ENCODE measurements at regions not wholly inside any gene's neighbourhood (a gene's known extent, or its start where the extent isn't known, plus 50 kb on each side); places are given as distances from the start of the nearest gene placed in this dataset.

- no peaks in the 10 kb centered on the region for H3K36me3 ChIP-seq (ENCODE audit: insufficient read depth, low read length)
- no peaks in the 10 kb centered on the region for H4K20me1 ChIP-seq (ENCODE audit: insufficient read depth, low read length)
- H3K27ac ChIP-seq (ENCODE audit: low read depth, low read length, poor library complexity, severe bottlenecking): no peak overlapping the region
- no peak overlapping the region for H3K4me3 ChIP-seq (ENCODE audit: low read depth, low read length, poor library complexity, severe bottlenecking)
- H3K9ac ChIP-seq (ENCODE audit: low read length): no peak overlapping the region
- H3F3A ChIP-seq (ENCODE audit: insufficient read depth, low read length): no peaks in the 10 kb centered on the region
- no peaks in the 10 kb centered on the region for H3K4me1 ChIP-seq (ENCODE audit: insufficient read depth, low read length, severe bottlenecking)
- H3K4me2 ChIP-seq (ENCODE audit: low read length): no peak overlapping the region
- 0 out of 2 replicates have a peak, but pooled peaks cover 2% of the 10 kb centered on the region for H3K27me3 ChIP-seq (ENCODE audit: insufficient read depth, low read length)
- no peaks in the 10 kb centered on the region for H3K9me2 ChIP-seq (ENCODE audit: low read depth, low read length)
- H3K9me3 ChIP-seq (ENCODE audit: low read length): no peaks in the 10 kb centered on the region
- H2AFZ ChIP-seq (ENCODE audit: low read length): no peak overlapping the region
- no peaks in the 10 kb centered on the region for H3K79me2 ChIP-seq (ENCODE audit: insufficient read depth, low read length)
- TF ChIP-seq EZH2 (IDR thresholded peaks at IDR 0.05; ENCODE audit: borderline replicate concordance, low read length) (no peak), CTCF (IDR thresholded peaks at IDR 0.05; ENCODE audit: low read length) (no peak)
Observed at GRCh38 chr10:3438606-3439005, 266.0 kb upstream of the PITRM1 start.

GRCh38 chr10:3435671-3436070 lies 263.1 kb upstream of the PITRM1 start:
- Histone ChIP-seq H3K4me2 (ENCODE audit: low read length) (no peak overlapping the region), H4K20me1 (ENCODE audit: insufficient read depth, low read length) (no peaks in the 10 kb centered on the region), H3K9me3 (ENCODE audit: low read length) (no peaks in the 10 kb centered on the region), H3K4me1 (ENCODE audit: insufficient read depth, low read length, severe bottlenecking) (no peaks in the 10 kb centered on the region), H3K27me3 (ENCODE audit: insufficient read depth, low read length) (0 out of 2 replicates have a peak, but pooled peaks cover 2% of the 10 kb centered on the region), H3K4me3 (ENCODE audit: low read depth, low read length, poor library complexity, severe bottlenecking) (no peak overlapping the region), H3K9ac (ENCODE audit: low read length) (no peak overlapping the region), H3K36me3 (ENCODE audit: insufficient read depth, low read length) (no peaks in the 10 kb centered on the region), H3K79me2 (ENCODE audit: insufficient read depth, low read length) (no peaks in the 10 kb centered on the region), H3F3A (ENCODE audit: insufficient read depth, low read length) (no peaks in the 10 kb centered on the region), H3K27ac (ENCODE audit: low read depth, low read length, poor library complexity, severe bottlenecking) (no peak overlapping the region), H3K9me2 (ENCODE audit: low read depth, low read length) (no peaks in the 10 kb centered on the region), H2AFZ (ENCODE audit: low read length) (no peak overlapping the region)
- no peak for TF ChIP-seq CTCF (IDR thresholded peaks at IDR 0.05; ENCODE audit: low read length)
- no peak for TF ChIP-seq EZH2 (IDR thresholded peaks at IDR 0.05; ENCODE audit: borderline replicate concordance, low read length)

- Histone ChIP-seq H3K9me3 (ENCODE audit: low read length) (no peaks in the 10 kb centered on the region), H2AFZ (ENCODE audit: low read length) (no peak overlapping the region), H3K79me2 (ENCODE audit: insufficient read depth, low read length) (no peaks in the 10 kb centered on the region), H3K9ac (ENCODE audit: low read length) (no peak overlapping the region), H3K27me3 (ENCODE audit: insufficient read depth, low read length) (0 out of 2 replicates have a peak, but pooled peaks cover 2% of the 10 kb centered on the region), H3K4me3 (ENCODE audit: low read depth, low read length, poor library complexity, severe bottlenecking) (no peak overlapping the region), H3K4me2 (ENCODE audit: low read length) (no peak overlapping the region), H4K20me1 (ENCODE audit: insufficient read depth, low read length) (no peaks in the 10 kb centered on the region), H3K36me3 (ENCODE audit: insufficient read depth, low read length) (no peaks in the 10 kb centered on the region), H3K4me1 (ENCODE audit: insufficient read depth, low read length, severe bottlenecking) (no peaks in the 10 kb centered on the region), H3F3A (ENCODE audit: insufficient read depth, low read length) (no peaks in the 10 kb centered on the region), H3K27ac (ENCODE audit: low read depth, low read length, poor library complexity, severe bottlenecking) (no peak overlapping the region), H3K9me2 (ENCODE audit: low read depth, low read length) (no peaks in the 10 kb centered on the region)
- TF ChIP-seq EZH2 (IDR thresholded peaks at IDR 0.05; ENCODE audit: borderline replicate concordance, low read length): no peak
- no peak for TF ChIP-seq CTCF (IDR thresholded peaks at IDR 0.05; ENCODE audit: low read length)
Observed at GRCh38 chr10:3433988-3434387, 261.4 kb upstream of the PITRM1 start.
